ENCODE measurements at regions not wholly inside any gene's neighbourhood (a gene's known extent, or its start where the extent isn't known, plus 50 kb on each side); places are given as distances from the start of the nearest gene placed in this dataset.

GRCh38 chr10:94104316-94105000 is 110.7 kb downstream of the PLCE1 start:
- POLR2A ChIA-PET, result interaction anchor here (0.7 to 1.0 kb wide), 2 partner anchors 13 to 75 kb away, joined by 3 to 4 read pairs; no protein-coding TSS in a partner anchor
- Mint-ChIP-seq H3K9me3 (no peaks in the 10 kb centered on the region), H3K27ac (no peak overlapping the region), H3K4me3 (no peak overlapping the region), H3K27me3 (ENCODE audit: low read depth) (no peaks in the 10 kb centered on the region; the same call in none of the 2 replicates), H3K4me1 (peaks cover 2% of the 10 kb centered on the region), H3K36me3 (no peaks in the 10 kb centered on the region)
- CTCF ChIA-PET, result no interaction called here
- DNase-seq (ENCODE audit: low spot score) (no peak), ATAC-seq (no peak)
- TF ChIP-seq TEAD4 (CRISPR knock-in tag; IDR thresholded peaks at IDR 0.05) (no peak), FOXJ3 (CRISPR knock-in tag; IDR thresholded peaks at IDR 0.05; ENCODE audit: borderline replicate concordance) (no peak), CREB1 (CRISPR knock-in tag; IDR thresholded peaks at IDR 0.05) (no peak), GTF2I (CRISPR knock-in tag; conservative IDR thresholded peaks at IDR 0.05) (no peak), NR2C2 (CRISPR knock-in tag; IDR thresholded peaks at IDR 0.05) (no peak), ZNF416 (CRISPR knock-in tag; IDR thresholded peaks at IDR 0.05) (no peak), ZNF263 (CRISPR knock-in tag; IDR thresholded peaks at IDR 0.05; ENCODE audit: low read depth) (no peak), GABPB1 (CRISPR knock-in tag; IDR thresholded peaks at IDR 0.05) (no peak), ESRRA (CRISPR knock-in tag; IDR thresholded peaks at IDR 0.05; ENCODE audit: borderline replicate concordance) (no peak), ZBTB43 (CRISPR knock-in tag; IDR thresholded peaks at IDR 0.05) (no peak), IRF1 (CRISPR knock-in tag; IDR thresholded peaks at IDR 0.05) (no peak), SOX15 (CRISPR knock-in tag; IDR thresholded peaks at IDR 0.05) (no peak), PRRX2 (CRISPR knock-in tag; IDR thresholded peaks at IDR 0.05) (no peak)
- TF ChIP-seq, protein P1, sequence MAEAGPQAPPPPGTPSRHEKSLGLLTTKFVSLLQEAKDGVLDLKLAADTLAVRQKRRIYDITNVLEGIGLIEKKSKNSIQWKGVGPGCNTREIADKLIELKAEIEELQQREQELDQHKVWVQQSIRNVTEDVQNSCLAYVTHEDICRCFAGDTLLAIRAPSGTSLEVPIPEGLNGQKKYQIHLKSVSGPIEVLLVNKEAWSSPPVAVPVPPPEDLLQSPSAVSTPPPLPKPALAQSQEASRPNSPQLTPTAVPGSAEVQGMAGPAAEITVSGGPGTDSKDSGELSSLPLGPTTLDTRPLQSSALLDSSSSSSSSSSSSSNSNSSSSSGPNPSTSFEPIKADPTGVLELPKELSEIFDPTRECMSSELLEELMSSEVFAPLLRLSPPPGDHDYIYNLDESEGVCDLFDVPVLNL (CRISPR knock-in tag; IDR thresholded peaks at IDR 0.05; ENCODE audit: borderline replicate concordance, low read depth), result no peak
- TF ChIP-seq, protein P2, sequence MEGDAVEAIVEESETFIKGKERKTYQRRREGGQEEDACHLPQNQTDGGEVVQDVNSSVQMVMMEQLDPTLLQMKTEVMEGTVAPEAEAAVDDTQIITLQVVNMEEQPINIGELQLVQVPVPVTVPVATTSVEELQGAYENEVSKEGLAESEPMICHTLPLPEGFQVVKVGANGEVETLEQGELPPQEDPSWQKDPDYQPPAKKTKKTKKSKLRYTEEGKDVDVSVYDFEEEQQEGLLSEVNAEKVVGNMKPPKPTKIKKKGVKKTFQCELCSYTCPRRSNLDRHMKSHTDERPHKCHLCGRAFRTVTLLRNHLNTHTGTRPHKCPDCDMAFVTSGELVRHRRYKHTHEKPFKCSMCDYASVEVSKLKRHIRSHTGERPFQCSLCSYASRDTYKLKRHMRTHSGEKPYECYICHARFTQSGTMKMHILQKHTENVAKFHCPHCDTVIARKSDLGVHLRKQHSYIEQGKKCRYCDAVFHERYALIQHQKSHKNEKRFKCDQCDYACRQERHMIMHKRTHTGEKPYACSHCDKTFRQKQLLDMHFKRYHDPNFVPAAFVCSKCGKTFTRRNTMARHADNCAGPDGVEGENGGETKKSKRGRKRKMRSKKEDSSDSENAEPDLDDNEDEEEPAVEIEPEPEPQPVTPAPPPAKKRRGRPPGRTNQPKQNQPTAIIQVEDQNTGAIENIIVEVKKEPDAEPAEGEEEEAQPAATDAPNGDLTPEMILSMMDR (IDR thresholded peaks at IDR 0.05), result no peak
- TF ChIP-seq, protein P3, sequence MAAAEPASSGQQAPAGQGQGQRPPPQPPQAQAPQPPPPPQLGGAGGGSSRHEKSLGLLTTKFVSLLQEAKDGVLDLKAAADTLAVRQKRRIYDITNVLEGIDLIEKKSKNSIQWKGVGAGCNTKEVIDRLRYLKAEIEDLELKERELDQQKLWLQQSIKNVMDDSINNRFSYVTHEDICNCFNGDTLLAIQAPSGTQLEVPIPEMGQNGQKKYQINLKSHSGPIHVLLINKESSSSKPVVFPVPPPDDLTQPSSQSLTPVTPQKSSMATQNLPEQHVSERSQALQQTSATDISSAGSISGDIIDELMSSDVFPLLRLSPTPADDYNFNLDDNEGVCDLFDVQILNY (CRISPR knock-in tag; IDR thresholded peaks at IDR 0.05), result no peak
- TF ChIP-seq, protein P4, sequence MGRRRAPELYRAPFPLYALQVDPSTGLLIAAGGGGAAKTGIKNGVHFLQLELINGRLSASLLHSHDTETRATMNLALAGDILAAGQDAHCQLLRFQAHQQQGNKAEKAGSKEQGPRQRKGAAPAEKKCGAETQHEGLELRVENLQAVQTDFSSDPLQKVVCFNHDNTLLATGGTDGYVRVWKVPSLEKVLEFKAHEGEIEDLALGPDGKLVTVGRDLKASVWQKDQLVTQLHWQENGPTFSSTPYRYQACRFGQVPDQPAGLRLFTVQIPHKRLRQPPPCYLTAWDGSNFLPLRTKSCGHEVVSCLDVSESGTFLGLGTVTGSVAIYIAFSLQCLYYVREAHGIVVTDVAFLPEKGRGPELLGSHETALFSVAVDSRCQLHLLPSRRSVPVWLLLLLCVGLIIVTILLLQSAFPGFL (CRISPR knock-in tag; IDR thresholded peaks at IDR 0.05; ENCODE audit: borderline replicate concordance), result no peak
- TF ChIP-seq, protein P5, sequence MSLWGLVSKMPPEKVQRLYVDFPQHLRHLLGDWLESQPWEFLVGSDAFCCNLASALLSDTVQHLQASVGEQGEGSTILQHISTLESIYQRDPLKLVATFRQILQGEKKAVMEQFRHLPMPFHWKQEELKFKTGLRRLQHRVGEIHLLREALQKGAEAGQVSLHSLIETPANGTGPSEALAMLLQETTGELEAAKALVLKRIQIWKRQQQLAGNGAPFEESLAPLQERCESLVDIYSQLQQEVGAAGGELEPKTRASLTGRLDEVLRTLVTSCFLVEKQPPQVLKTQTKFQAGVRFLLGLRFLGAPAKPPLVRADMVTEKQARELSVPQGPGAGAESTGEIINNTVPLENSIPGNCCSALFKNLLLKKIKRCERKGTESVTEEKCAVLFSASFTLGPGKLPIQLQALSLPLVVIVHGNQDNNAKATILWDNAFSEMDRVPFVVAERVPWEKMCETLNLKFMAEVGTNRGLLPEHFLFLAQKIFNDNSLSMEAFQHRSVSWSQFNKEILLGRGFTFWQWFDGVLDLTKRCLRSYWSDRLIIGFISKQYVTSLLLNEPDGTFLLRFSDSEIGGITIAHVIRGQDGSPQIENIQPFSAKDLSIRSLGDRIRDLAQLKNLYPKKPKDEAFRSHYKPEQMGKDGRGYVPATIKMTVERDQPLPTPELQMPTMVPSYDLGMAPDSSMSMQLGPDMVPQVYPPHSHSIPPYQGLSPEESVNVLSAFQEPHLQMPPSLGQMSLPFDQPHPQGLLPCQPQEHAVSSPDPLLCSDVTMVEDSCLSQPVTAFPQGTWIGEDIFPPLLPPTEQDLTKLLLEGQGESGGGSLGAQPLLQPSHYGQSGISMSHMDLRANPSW (CRISPR knock-in tag; conservative IDR thresholded peaks at IDR 0.05; ENCODE audit: low read depth), result no peak
- TF ChIP-seq, protein P6, sequence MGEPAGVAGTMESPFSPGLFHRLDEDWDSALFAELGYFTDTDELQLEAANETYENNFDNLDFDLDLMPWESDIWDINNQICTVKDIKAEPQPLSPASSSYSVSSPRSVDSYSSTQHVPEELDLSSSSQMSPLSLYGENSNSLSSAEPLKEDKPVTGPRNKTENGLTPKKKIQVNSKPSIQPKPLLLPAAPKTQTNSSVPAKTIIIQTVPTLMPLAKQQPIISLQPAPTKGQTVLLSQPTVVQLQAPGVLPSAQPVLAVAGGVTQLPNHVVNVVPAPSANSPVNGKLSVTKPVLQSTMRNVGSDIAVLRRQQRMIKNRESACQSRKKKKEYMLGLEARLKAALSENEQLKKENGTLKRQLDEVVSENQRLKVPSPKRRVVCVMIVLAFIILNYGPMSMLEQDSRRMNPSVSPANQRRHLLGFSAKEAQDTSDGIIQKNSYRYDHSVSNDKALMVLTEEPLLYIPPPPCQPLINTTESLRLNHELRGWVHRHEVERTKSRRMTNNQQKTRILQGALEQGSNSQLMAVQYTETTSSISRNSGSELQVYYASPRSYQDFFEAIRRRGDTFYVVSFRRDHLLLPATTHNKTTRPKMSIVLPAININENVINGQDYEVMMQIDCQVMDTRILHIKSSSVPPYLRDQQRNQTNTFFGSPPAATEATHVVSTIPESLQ (CRISPR knock-in tag; IDR thresholded peaks at IDR 0.05), result no peak

Data from WTC11 (cell line).